Inferior parietal cortex (tissue), 1 donor: ENCODE measurements at regions not wholly inside any gene's neighbourhood (a gene's known extent, or its start where the extent isn't known, plus 50 kb on each side); places are given as distances from the start of the nearest gene placed in this dataset.
"Not testable (repeated sequence)": the region's sequence is repeated elsewhere in the genome, so short reads cannot be mapped to it uniquely, and the experiment has no call there.

Experiments
- DNase-seq: peaks from one replicate; pipeline ENCODE4 v3.0.0-alpha.2; 2016; ENCODE audit errors: extremely low spot score

- no peak for DNase-seq
These were observed 923.1 kb upstream of the MDGA2 start for GRCh38 chr14:48598458-48598857.

GRCh38 chr14:48586099-48586498 is 910.7 kb upstream of the MDGA2 start:
- DNase-seq = no peak

- DNase-seq = no peak
These were observed 908.6 kb upstream of the MDGA2 start for GRCh38 chr14:48584031-48584430.

- DNase-seq = no peak
These were observed 907.5 kb upstream of the MDGA2 start for GRCh38 chr14:48582938-48583337.

- DNase-seq = no peak
These were observed 905.3 kb upstream of the MDGA2 start for GRCh38 chr14:48580692-48581091.

GRCh38 chr14:48575772-48576171 is 900.4 kb upstream of the MDGA2 start:
- no peak for DNase-seq

- DNase-seq = no peak
These were observed 893.3 kb upstream of the MDGA2 start for GRCh38 chr14:48568688-48569087.

- no peak for DNase-seq
These were observed 892.8 kb upstream of the MDGA2 start for GRCh38 chr14:48568252-48568651.

- DNase-seq = no peak
These were observed 888.1 kb upstream of the MDGA2 start for GRCh38 chr14:48563489-48563888.

GRCh38 chr14:48561438-48561837 is 886.0 kb upstream of the MDGA2 start:
- not testable (repeated sequence) for DNase-seq

- no peak for DNase-seq
These were observed 885.0 kb upstream of the MDGA2 start for GRCh38 chr14:48560421-48560820.

GRCh38 chr14:48553443-48553842 is 878.0 kb upstream of the MDGA2 start:
- DNase-seq = no peak

- DNase-seq = no peak
These were observed 871.6 kb upstream of the MDGA2 start for GRCh38 chr14:48546996-48547395.

- no peak for DNase-seq
These were observed 862.2 kb upstream of the MDGA2 start for GRCh38 chr14:48537600-48537999.

GRCh38 chr14:48536318-48536717 is 860.9 kb upstream of the MDGA2 start:
- no peak for DNase-seq

- DNase-seq = no peak
These were observed 852.4 kb upstream of the MDGA2 start for GRCh38 chr14:48527832-48528231.

GRCh38 chr14:48526307-48526706 is 850.9 kb upstream of the MDGA2 start:
- no peak for DNase-seq

- DNase-seq = no peak
These were observed 829.5 kb upstream of the MDGA2 start for GRCh38 chr14:48504921-48505320.

- DNase-seq = no peak
These were observed 815.4 kb upstream of the MDGA2 start for GRCh38 chr14:48490756-48491155.

GRCh38 chr14:48473944-48474343 is 798.5 kb upstream of the MDGA2 start:
- DNase-seq = no peak

- DNase-seq = no peak
These were observed 780.6 kb upstream of the MDGA2 start for GRCh38 chr14:48456051-48456450.

GRCh38 chr14:48454887-48455286 is 779.5 kb upstream of the MDGA2 start:
- DNase-seq = no peak

GRCh38 chr14:48452437-48452995 is 777.1 kb upstream of the MDGA2 start:
- DNase-seq = no peak

GRCh38 chr14:48435221-48435620 is 759.8 kb upstream of the MDGA2 start:
- DNase-seq = no peak
